Liver (tissue), 3 donors: ENCODE measurements at regions not wholly inside any gene's neighbourhood (a gene's known extent, or its start where the extent isn't known, plus 50 kb on each side); places are given as distances from the start of the nearest gene placed in this dataset.

Experiments used
- CTCF ChIP-seq: fragments of 150-350 bp; IDR thresholded peaks from 2 replicates; pipeline ENCODE4 v1.5.1; 2017; ENCODE audit warnings: improper control_type of control experiment, low read depth, low read length; ENCODE audit not compliant: missing input control
- RAD21 ChIP-seq, 2 donors: IDR thresholded peaks; 2 replicates each; pipeline ENCODE4 v1.6.1; 2016; ENCODE audit warnings: antibody characterized with exemption in 2 of 2, mild to moderate bottlenecking in 2 of 2
- donor health status: healthy.
- donor health status: healthy.

GRCh38 chr5:13460587-13460986 lies 483.9 kb downstream of the DNAH5 start:
- TF ChIP-seq CTCF (no peak), RAD21 (IDR thresholded peaks at IDR 0.05) (no peak)
